HEK293 (cell line): ENCODE measurements at regions not wholly inside any gene's neighbourhood (a gene's known extent, or its start where the extent isn't known, plus 50 kb on each side); places are given as distances from the start of the nearest gene placed in this dataset.

Experiments used
- CTCF ChIA-PET: fragments of 350-600 bp; formaldehyde crosslinking; extraction: SDS; loops from one replicate; lab custom pipeline; 2021; ENCODE audit warnings: antibody characterized with exemption; lab: Yijun Ruan, JAX
- POLR2A ChIA-PET: fragments of 300-600 bp; formaldehyde crosslinking; extraction: SDS; loops from one replicate; lab custom pipeline; 2020; ENCODE audit warnings: antibody characterized with exemption, inconsistent platforms; lab: Yijun Ruan, JAX
- H3K27ac ChIP-seq: fragments of 200-500 bp; sonication (Bioruptor generic); 2 replicates; pipeline ENCODE4 v1.5.1; 2014; ENCODE audit warnings: low read depth, low read length, control low read depth, inconsistent platforms; ENCODE audit errors: extremely low read depth
- H3K36me3 ChIP-seq, 2 experiments: fragments of 200-500 bp in 1 of 2; sonication (Bioruptor generic) in 1 of 2; 1 replicate in 1 of 2; 2 replicates in 1 of 2; pipeline ENCODE4 v1.5.1; 2014 to 2017; ENCODE audit warnings: inconsistent platforms in 2 of 2, low read length in 2 of 2; ENCODE audit not compliant: control insufficient read depth in 2 of 2, insufficient read depth in 1 of 2
- H3K4me1 ChIP-seq: fragments of 200-500 bp; sonication (Bioruptor generic); 2 replicates; pipeline ENCODE4 v1.5.1; 2014; ENCODE audit warnings: mild to moderate bottlenecking, low read length, inconsistent platforms; ENCODE audit not compliant: control insufficient read depth, insufficient read depth
- H3K4me3 ChIP-seq: 2 replicates; pipeline ENCODE4 v1.5.1; 2011; ENCODE audit warnings: low read depth, mild to moderate bottlenecking, control low read depth, low read length, moderate library complexity
- H3K9me3 ChIP-seq: fragments of 200-500 bp; sonication (Bioruptor generic); 2 replicates; pipeline ENCODE4 v1.5.1; 2014; ENCODE audit warnings: low read depth, low read length, inconsistent platforms; ENCODE audit not compliant: control insufficient read depth, insufficient read depth
- HOXD13 ChIP-seq: sonication (generic); formaldehyde crosslinking; IDR thresholded peaks from 2 replicates; pipeline ENCODE4 v1.8.0; 2022; ENCODE audit warnings: missing genetic modification reagents, borderline replicate concordance
- IKZF3 ChIP-seq: fragments of 450-650 bp; IDR thresholded peaks from 2 replicates; pipeline ENCODE4 v1.5.0; 2018; ENCODE audit warnings: missing biosample characterization, mild to moderate bottlenecking, missing genetic modification characterization, moderate library complexity
- SALL2 ChIP-seq: fragments of 450-650 bp; formaldehyde crosslinking; IDR thresholded peaks from 2 replicates; pipeline ENCODE4 v1.5.0; 2017; ENCODE audit warnings: missing biosample characterization, mild to moderate bottlenecking, missing genetic modification characterization, borderline replicate concordance
- SCRT1 ChIP-seq: fragments of 450-650 bp; formaldehyde crosslinking; IDR thresholded peaks from 2 replicates; pipeline ENCODE4 v1.5.1; 2016; ENCODE audit warnings: missing biosample characterization, missing genetic modification characterization, borderline replicate concordance
- TCF7L2 ChIP-seq: IDR thresholded peaks from 2 replicates; pipeline ENCODE4 v1.6.1; 2011; ENCODE audit warnings: low read depth, mild to moderate bottlenecking, inconsistent platforms, low read length, moderate library complexity, borderline replicate concordance
- WT1 ChIP-seq: fragments of 450-650 bp; formaldehyde crosslinking; IDR thresholded peaks from 2 replicates; pipeline ENCODE4 v1.5.1; 2016; ENCODE audit warnings: missing biosample characterization, missing genetic modification characterization
- ZBTB17 ChIP-seq: fragments of 450-650 bp; formaldehyde crosslinking; IDR thresholded peaks from 2 replicates; pipeline ENCODE4 v1.5.1; 2016; ENCODE audit warnings: missing biosample characterization, missing genetic modification characterization
- ZEB2 ChIP-seq: fragments of 450-650 bp; formaldehyde crosslinking; IDR thresholded peaks from 2 replicates; pipeline ENCODE4 v1.5.1; 2016; ENCODE audit warnings: missing biosample characterization, missing genetic modification characterization
- ZFHX2 ChIP-seq: fragments of 450-650 bp; formaldehyde crosslinking; conservative IDR thresholded peaks from 2 replicates; pipeline ENCODE4 v1.5.1; 2016; ENCODE audit warnings: missing biosample characterization, missing genetic modification characterization
- ZNF121 ChIP-seq: fragments of 450-650 bp; formaldehyde crosslinking; IDR thresholded peaks from 2 replicates; pipeline ENCODE4 v1.5.1; 2016; ENCODE audit warnings: missing biosample characterization, missing genetic modification characterization
- ZNF202 ChIP-seq: fragments of 450-650 bp; formaldehyde crosslinking; IDR thresholded peaks from 2 replicates; pipeline ENCODE4 v1.5.1; 2016; ENCODE audit warnings: missing biosample characterization, missing genetic modification characterization, borderline replicate concordance
- ZNF335 ChIP-seq: fragments of 450-650 bp; formaldehyde crosslinking; conservative IDR thresholded peaks from 2 replicates; pipeline ENCODE4 v1.5.1; 2016; ENCODE audit warnings: missing biosample characterization, missing genetic modification characterization
- ZNF48 ChIP-seq: fragments of 450-650 bp; formaldehyde crosslinking; IDR thresholded peaks from 2 replicates; pipeline ENCODE4 v1.5.1; 2016; ENCODE audit warnings: missing biosample characterization, missing genetic modification characterization
- ZNF501 ChIP-seq: fragments of 450-650 bp; formaldehyde crosslinking; IDR thresholded peaks from 2 replicates; pipeline ENCODE4 v1.5.1; 2016; ENCODE audit warnings: missing biosample characterization, missing genetic modification characterization
- ZNF585B ChIP-seq: fragments of 450-650 bp; formaldehyde crosslinking; IDR thresholded peaks from 2 replicates; pipeline ENCODE4 v1.5.1; 2016; ENCODE audit warnings: missing biosample characterization, missing genetic modification characterization
- ZNF623 ChIP-seq: fragments of 450-650 bp; formaldehyde crosslinking; IDR thresholded peaks from 2 replicates; pipeline ENCODE4 v1.5.1; 2016; ENCODE audit warnings: missing biosample characterization, missing genetic modification characterization
- ZNF654 ChIP-seq: fragments of 450-650 bp; formaldehyde crosslinking; IDR thresholded peaks from 2 replicates; pipeline ENCODE4 v1.5.1; 2016; ENCODE audit warnings: low read depth, missing biosample characterization, missing genetic modification characterization
- ZNF664 ChIP-seq: fragments of 450-650 bp; formaldehyde crosslinking; IDR thresholded peaks from 2 replicates; pipeline ENCODE4 v1.5.1; 2016; ENCODE audit warnings: missing biosample characterization, missing genetic modification characterization
- TF ChIP-seq, protein P1 (sequence below): fragments of 450-650 bp; formaldehyde crosslinking; IDR thresholded peaks from 2 replicates; pipeline ENCODE4 v1.5.1; 2016; ENCODE audit warnings: missing biosample characterization, missing genetic modification characterization, borderline replicate concordance
- TF ChIP-seq, protein P2 (sequence below): fragments of 450-650 bp; formaldehyde crosslinking; IDR thresholded peaks from 2 replicates; pipeline ENCODE4 v1.5.1; 2016; ENCODE audit warnings: missing biosample characterization, missing genetic modification characterization

GRCh38 chr4:79495447-79495846 is 87.4 kb upstream of the GK2 start (continued):
- no peak for TF ChIP-seq ZNF202 (tag by site-specific recombination)

GRCh38 chr4:79492148-79492547 is 84.1 kb upstream of the GK2 start:
- POLR2A ChIA-PET: no interaction called here
- CTCF ChIA-PET: no interaction called here
- no peak for TF ChIP-seq ZNF585B (tag by site-specific recombination)
- TF ChIP-seq, protein P1, sequence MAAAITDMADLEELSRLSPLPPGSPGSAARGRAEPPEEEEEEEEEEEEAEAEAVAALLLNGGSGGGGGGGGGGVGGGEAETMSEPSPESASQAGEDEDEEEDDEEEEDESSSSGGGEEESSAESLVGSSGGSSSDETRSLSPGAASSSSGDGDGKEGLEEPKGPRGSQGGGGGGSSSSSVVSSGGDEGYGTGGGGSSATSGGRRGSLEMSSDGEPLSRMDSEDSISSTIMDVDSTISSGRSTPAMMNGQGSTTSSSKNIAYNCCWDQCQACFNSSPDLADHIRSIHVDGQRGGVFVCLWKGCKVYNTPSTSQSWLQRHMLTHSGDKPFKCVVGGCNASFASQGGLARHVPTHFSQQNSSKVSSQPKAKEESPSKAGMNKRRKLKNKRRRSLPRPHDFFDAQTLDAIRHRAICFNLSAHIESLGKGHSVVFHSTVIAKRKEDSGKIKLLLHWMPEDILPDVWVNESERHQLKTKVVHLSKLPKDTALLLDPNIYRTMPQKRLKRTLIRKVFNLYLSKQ (tag by site-specific recombination): no peak
- TF ChIP-seq, protein P2, sequence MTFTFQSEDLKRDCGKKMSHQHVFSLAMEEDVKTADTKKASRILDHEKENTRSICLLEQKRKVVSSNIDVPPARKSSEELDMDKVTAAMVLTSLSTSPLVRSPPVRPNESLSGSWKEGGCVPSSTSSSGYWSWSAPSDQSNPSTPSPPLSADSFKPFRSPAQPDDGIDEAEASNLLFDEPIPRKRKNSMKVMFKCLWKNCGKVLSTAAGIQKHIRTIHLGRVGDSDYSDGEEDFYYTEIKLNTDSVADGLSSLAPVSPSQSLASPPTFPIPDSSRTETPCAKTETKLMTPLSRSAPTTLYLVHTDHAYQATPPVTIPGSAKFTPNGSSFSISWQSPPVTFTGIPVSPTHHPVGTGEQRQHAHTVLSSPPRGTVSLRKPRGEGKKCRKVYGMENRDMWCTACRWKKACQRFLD (tag by site-specific recombination): no peak
- no peak overlapping the region for H3K4me3 ChIP-seq
- no peaks in the 10 kb centered on the region for H3K36me3 ChIP-seq
- H3K9me3 ChIP-seq: no peaks in the 10 kb centered on the region
- no peaks in the 10 kb centered on the region for H3K4me1 ChIP-seq
- no peak overlapping the region for H3K27ac ChIP-seq

DNA sequence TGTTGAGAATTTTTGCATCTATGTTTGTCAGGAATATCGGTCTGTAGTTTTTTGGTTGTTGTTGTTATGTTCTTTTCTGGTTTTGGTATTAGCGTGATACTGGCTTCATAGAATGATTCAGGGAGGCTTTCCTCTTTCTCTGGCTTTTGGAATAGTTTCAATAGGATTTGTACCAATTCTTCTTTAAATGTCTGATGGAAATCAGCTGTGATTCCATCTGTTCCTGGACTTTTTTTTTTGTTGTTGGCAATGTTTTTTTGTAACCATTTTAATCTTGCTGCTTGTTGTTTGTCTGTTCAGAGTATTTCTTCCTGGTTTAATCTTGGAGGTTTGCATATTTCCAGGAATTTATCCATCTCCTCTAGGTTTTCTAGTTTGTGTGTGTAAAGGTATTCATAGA is 81.5 kb upstream of the GK2 start:
- CTCF ChIA-PET: interaction anchor here (0.6 kb wide), 1 partner anchor 196 kb away, joined by 3 read pairs; no protein-coding TSS in a partner anchor

GRCh38 chr4:79476196-79476595 is 68.2 kb upstream of the GK2 start:
- Histone ChIP-seq H3K36me3 (no peaks in the 10 kb centered on the region), H3K9me3 (no peaks in the 10 kb centered on the region), H3K27ac (no peak overlapping the region)
- TF ChIP-seq ZNF664 (no peak), ZNF335 (no peak), ZNF121 (tag by site-specific recombination) (no peak), HOXD13 (no peak), IKZF3 (tag by site-specific recombination) (no peak), SALL2 (no peak), ZBTB17 (no peak), ZNF501 (no peak), ZFHX2 (no peak)
- TF ChIP-seq, all 188 proteins: peak for 0
- Histone ChIP-seq H3K4me3 (no peak overlapping the region), H3K4me1 (no peaks in the 10 kb centered on the region)
- ChIA-PET CTCF (no interaction called here), POLR2A (no interaction called here)

More for the DNA sequence above, 81.5 kb upstream of the GK2 start:
- Histone ChIP-seq H3K36me3 (no peaks in the 10 kb centered on the region), H3K9me3 (no peaks in the 10 kb centered on the region), H3K4me1 (no peaks in the 10 kb centered on the region), H3K27ac (no peak overlapping the region), H3K4me3 (no peak overlapping the region)
- POLR2A ChIA-PET: no interaction called here
- TF ChIP-seq ZNF623 (tag by site-specific recombination) (no peak), ZNF654 (tag by site-specific recombination) (no peak), TCF7L2 (no peak), ZNF48 (tag by site-specific recombination) (no peak), SCRT1 (tag by site-specific recombination) (no peak), ZEB2 (no peak), WT1 (tag by site-specific recombination) (no peak)
